HG03378 (cell line): ENCODE measurements at regions not wholly inside any gene's neighbourhood (a gene's known extent, or its start where the extent isn't known, plus 50 kb on each side); places are given as distances from the start of the nearest gene placed in this dataset.
"Not testable (repeated sequence)": the region's sequence is repeated elsewhere in the genome, so short reads cannot be mapped to it uniquely, and the experiment has no call there.

Experiments used
- ATAC-seq: cut with Tn5 transposase; IDR thresholded peaks from one replicate; pipeline ENCODE4 v1.9.1; 2021; ENCODE audit warnings: mild to moderate bottlenecking, moderate library complexity; ENCODE audit not compliant: unreplicated experiment

GRCh38 chr10:130935897-130936550 lies 375.5 kb downstream of the TCERG1L start:
- no peak for ATAC-seq

- no peak for ATAC-seq
Observed at GRCh38 chr10:130936851-130937250, 374.7 kb downstream of the TCERG1L start.

GRCh38 chr10:130938051-130938450 lies 373.5 kb downstream of the TCERG1L start:
- ATAC-seq: no peak

- not testable (repeated sequence) for ATAC-seq
Observed at GRCh38 chr10:130938891-130939290, 372.6 kb downstream of the TCERG1L start.

- no peak for ATAC-seq
Observed at GRCh38 chr10:130941886-130942285, 369.6 kb downstream of the TCERG1L start.

GRCh38 chr10:130952086-130952485 lies 359.4 kb downstream of the TCERG1L start:
- ATAC-seq: no peak

- no peak for ATAC-seq
Observed at GRCh38 chr10:130954326-130954905, 357.1 kb downstream of the TCERG1L start.

GRCh38 chr10:130956251-130956650 lies 355.3 kb downstream of the TCERG1L start:
- ATAC-seq: no peak

GRCh38 chr10:130957423-130957822 lies 354.1 kb downstream of the TCERG1L start:
- no peak for ATAC-seq

- no peak for ATAC-seq
Observed at GRCh38 chr10:130958003-130958402, 353.5 kb downstream of the TCERG1L start.

- ATAC-seq: no peak
Observed at GRCh38 chr10:130958981-130959751, 352.4 kb downstream of the TCERG1L start.

GRCh38 chr10:130959752-130960195 lies 351.7 kb downstream of the TCERG1L start:
- ATAC-seq: no peak

- no peak for ATAC-seq
Observed at GRCh38 chr10:130960531-130960930, 351.0 kb downstream of the TCERG1L start.

GRCh38 chr10:130961506-130962239 lies 349.8 kb downstream of the TCERG1L start:
- ATAC-seq: no peak

- ATAC-seq: no peak
Observed at GRCh38 chr10:130962240-130963051, 349.1 kb downstream of the TCERG1L start.

- ATAC-seq: no peak
Observed at GRCh38 chr10:130963052-130963393, 348.5 kb downstream of the TCERG1L start.

- ATAC-seq: no peak
Observed at GRCh38 chr10:130963786-130964522, 347.6 kb downstream of the TCERG1L start.

- no peak for ATAC-seq
Observed at GRCh38 chr10:130964771-130965170, 346.8 kb downstream of the TCERG1L start.

- ATAC-seq: no peak
Observed at GRCh38 chr10:130967161-130967560, 344.4 kb downstream of the TCERG1L start.

GRCh38 chr10:130967784-130968183 lies 343.7 kb downstream of the TCERG1L start:
- no peak for ATAC-seq
